PFSK-1 (cell line): ENCODE measurements at regions not wholly inside any gene's neighbourhood (a gene's known extent, or its start where the extent isn't known, plus 50 kb on each side); places are given as distances from the start of the nearest gene placed in this dataset.

ENCODE experiments used
- SIN3A ChIP-seq: IDR thresholded peaks from 2 replicates; pipeline ENCODE4 v1.6.1; 2012; ENCODE audit warnings: mild to moderate bottlenecking, low read length, moderate library complexity, borderline replicate concordance; ENCODE audit not compliant: insufficient read depth
- TAF1 ChIP-seq: IDR thresholded peaks from 2 replicates; pipeline ENCODE4 v1.6.1; 2012; ENCODE audit warnings: low read length, control low read depth, borderline replicate concordance; ENCODE audit not compliant: insufficient read depth

DNA sequence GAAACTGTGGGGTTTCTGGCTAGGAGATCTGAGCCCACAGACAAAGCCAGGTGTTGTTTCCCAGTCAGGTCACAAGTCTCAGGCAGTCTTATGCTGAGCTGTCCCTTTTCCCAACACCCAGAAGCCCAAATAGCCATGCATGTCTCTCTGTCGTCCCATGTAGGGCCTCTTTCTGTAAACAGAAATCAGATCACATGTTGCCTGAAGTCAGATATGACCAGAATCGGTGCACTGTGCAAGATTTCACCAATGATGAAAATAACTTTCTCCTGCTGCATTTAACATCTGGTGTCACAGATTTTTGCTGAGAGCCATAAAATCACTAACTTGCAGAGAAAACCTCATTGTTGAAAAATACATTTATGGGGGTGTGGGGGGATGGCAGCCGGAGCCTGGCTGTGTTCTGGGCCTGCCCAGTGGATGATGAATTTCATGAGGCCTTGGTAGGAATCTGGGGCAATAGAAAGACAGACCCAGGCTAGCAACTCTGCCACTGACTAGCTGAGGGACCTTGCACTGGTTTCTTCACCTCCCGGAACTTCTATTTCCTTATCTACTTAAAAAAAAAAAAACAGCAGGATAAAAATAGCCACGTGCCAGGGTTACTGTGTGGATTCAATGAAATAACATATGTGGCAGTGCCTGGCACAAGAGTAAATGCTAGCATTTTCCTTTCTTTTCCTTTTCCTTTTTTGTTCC is 158.8 kb upstream of the NFIA start:
- no peak for TF ChIP-seq SIN3A
- no peak for TF ChIP-seq TAF1
